Neural cell (in vitro differentiated cells): ENCODE measurements at regions not wholly inside any gene's neighbourhood (a gene's known extent, or its start where the extent isn't known, plus 50 kb on each side); places are given as distances from the start of the nearest gene placed in this dataset.

Source experiments
- H2AFZ ChIP-seq: fragments of 200-600, 300-800 bp; sonication (generic), shearing (Covaris generic); 2 replicates; pipeline ENCODE4 v1.6.0; 2014; ENCODE audit warnings: low read depth, mild to moderate bottlenecking, antibody characterized with exemption, low read length, moderate library complexity
- H3F3A ChIP-seq: fragments of 200-600 bp; shearing (Covaris generic); 2 replicates; pipeline ENCODE4 v1.6.1; 2016; ENCODE audit warnings: mild to moderate bottlenecking, moderate library complexity, mixed read lengths, antibody characterized with exemption, low read length; ENCODE audit not compliant: insufficient read depth, poor library complexity, severe bottlenecking
- H3K27ac ChIP-seq: fragments of 200-600, 300-800 bp; sonication (generic), shearing (Covaris generic); 2 replicates; pipeline ENCODE4 v1.5.1; 2014; ENCODE audit warnings: mild to moderate bottlenecking, low read length, moderate library complexity
- H3K27me3 ChIP-seq: fragments of 300-800, 200-600 bp; sonication (generic), shearing (Covaris generic); 2 replicates; pipeline ENCODE4 v1.6.0; 2014; ENCODE audit warnings: mild to moderate bottlenecking, low read depth, low read length, moderate library complexity; ENCODE audit not compliant: insufficient read depth
- H3K36me3 ChIP-seq: fragments of 300-800, 200-600 bp; sonication (generic), shearing (Covaris generic); 2 replicates; pipeline ENCODE4 v1.5.1; 2014; ENCODE audit warnings: mild to moderate bottlenecking, antibody characterized with exemption, low read length, moderate library complexity; ENCODE audit not compliant: insufficient read depth
- H3K4me2 ChIP-seq: fragments of 300-800, 200-600 bp; sonication (generic), shearing (Covaris generic); 2 replicates; pipeline ENCODE4 v1.6.0; 2014; ENCODE audit warnings: mild to moderate bottlenecking, low read length
- H3K4me3 ChIP-seq: fragments of 300-800, 200-600 bp; sonication (generic), shearing (Covaris generic); 2 replicates; pipeline ENCODE4 v1.5.1; 2014; ENCODE audit warnings: mild to moderate bottlenecking, low read length, moderate library complexity
- H3K79me2 ChIP-seq: fragments of 200-600 bp; shearing (Covaris generic); replicated peaks from 2 replicates; pipeline ENCODE4 v1.6.0; 2014; ENCODE audit warnings: mild to moderate bottlenecking, low read length, moderate library complexity; ENCODE audit not compliant: insufficient read depth
- H3K9ac ChIP-seq: fragments of 300-800, 200-600 bp; sonication (generic), shearing (Covaris generic); 2 replicates; pipeline ENCODE4 v1.6.1; 2016; ENCODE audit warnings: mild to moderate bottlenecking, low read length, mixed read lengths
- H3K9me2 ChIP-seq: fragments of 200-600 bp; shearing (Covaris generic); 2 replicates; pipeline ENCODE4 v1.6.1; 2016; ENCODE audit warnings: mild to moderate bottlenecking, low read length, mixed read lengths; ENCODE audit not compliant: insufficient read depth
- H3K9me3 ChIP-seq: fragments of 200-600, 300-800 bp; sonication (generic), shearing (Covaris generic); 2 replicates; pipeline ENCODE4 v1.6.1; 2016; ENCODE audit warnings: mild to moderate bottlenecking, mixed run types, low read length, moderate library complexity, mixed read lengths
- H4K20me1 ChIP-seq: fragments of 200-600 bp; shearing (Covaris generic); 2 replicates; pipeline ENCODE4 v1.6.1; 2016; ENCODE audit warnings: mild to moderate bottlenecking, mixed run types; ENCODE audit not compliant: insufficient read depth
- CTCF ChIP-seq: fragments of 450-650 bp; IDR thresholded peaks from 2 replicates; pipeline ENCODE4 v1.5.1; 2014; ENCODE audit warnings: antibody characterized with exemption, mild to moderate bottlenecking, moderate library complexity; ENCODE audit not compliant: poor library complexity, severe bottlenecking
- EP300 ChIP-seq: fragments of 450-650 bp; conservative IDR thresholded peaks from 2 replicates; pipeline ENCODE4 v1.6.1; 2014; ENCODE audit warnings: antibody characterized with exemption, mild to moderate bottlenecking, moderate library complexity; ENCODE audit not compliant: poor library complexity, severe bottlenecking
- EZH2 ChIP-seq: fragments of 200-600, 300-800 bp; shearing (Covaris generic), sonication (generic); IDR thresholded peaks from 2 replicates; pipeline ENCODE4 v1.6.1; 2014; ENCODE audit warnings: antibody characterized with exemption, low read length, borderline replicate concordance, mild to moderate bottlenecking; ENCODE audit not compliant: insufficient read depth, poor library complexity, severe bottlenecking
- MXI1 ChIP-seq: fragments of 450-650 bp; conservative IDR thresholded peaks from 2 replicates; pipeline ENCODE4 v1.6.1; 2014; ENCODE audit warnings: antibody characterized with exemption, mild to moderate bottlenecking; ENCODE audit not compliant: poor library complexity, severe bottlenecking
- POLR2AphosphoS5 ChIP-seq: IDR thresholded peaks from 2 replicates; pipeline ENCODE4 v1.6.1; 2012
- RAD21 ChIP-seq: fragments of 450-650 bp; conservative IDR thresholded peaks from 2 replicates; pipeline ENCODE4 v1.6.1; 2014; ENCODE audit warnings: antibody characterized with exemption, mild to moderate bottlenecking, moderate library complexity
- REST ChIP-seq: IDR thresholded peaks from 2 replicates; pipeline ENCODE4 v1.6.1; 2012; ENCODE audit warnings: borderline replicate concordance
- SMC3 ChIP-seq: fragments of 450-650 bp; conservative IDR thresholded peaks from 2 replicates; pipeline ENCODE4 v1.6.1; 2014; ENCODE audit warnings: antibody characterized with exemption, mild to moderate bottlenecking, moderate library complexity; ENCODE audit not compliant: poor library complexity
- TAF1 ChIP-seq: IDR thresholded peaks from 2 replicates; pipeline ENCODE4 v1.6.1; 2012; ENCODE audit warnings: low read depth

DNA sequence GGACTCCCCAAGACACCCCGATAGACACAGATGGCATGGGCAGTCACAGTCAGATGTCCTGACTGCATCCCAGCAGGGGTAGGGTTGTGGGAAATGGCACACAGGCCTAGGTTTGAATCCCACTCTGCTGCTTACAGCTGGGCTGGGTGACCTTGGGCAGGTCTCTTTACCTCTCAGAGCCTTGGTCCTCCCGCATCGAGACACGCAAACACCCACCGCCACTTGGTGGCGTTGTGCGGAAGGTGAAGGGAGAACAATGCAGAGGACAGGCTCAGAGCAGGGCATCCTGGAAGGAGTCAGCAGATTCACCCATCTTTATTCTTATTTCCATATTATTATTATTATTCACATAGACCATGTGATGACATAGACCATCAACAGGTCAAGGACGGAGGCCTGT is 140.5 kb downstream of the MIAT start:
- no peaks in the 10 kb centered on the region for H4K20me1 ChIP-seq
- no peak overlapping the region for H3K4me2 ChIP-seq
- H3K27me3 ChIP-seq = no peaks in the 10 kb centered on the region
- no peak overlapping the region for H3K9ac ChIP-seq
- H3K4me3 ChIP-seq = no peak overlapping the region
- no peaks in the 10 kb centered on the region for H3K9me2 ChIP-seq
- no peak overlapping the region for H3K27ac ChIP-seq
- no peak for TF ChIP-seq SMC3
- no peak for TF ChIP-seq MXI1
- no peak for TF ChIP-seq EP300
- no peak for TF ChIP-seq TAF1
- TF ChIP-seq RAD21 = no peak
- no peaks in the 10 kb centered on the region for H3K36me3 ChIP-seq
- no peaks in the 10 kb centered on the region for H3K9me3 ChIP-seq
- no peaks in the 10 kb centered on the region for H3K79me2 ChIP-seq
- H2AFZ ChIP-seq = no peak overlapping the region
- H3F3A ChIP-seq = no peaks in the 10 kb centered on the region

GRCh38 chr22:26798462-26799065 is 141.2 kb downstream of the MIAT start:
- H3K9me3 ChIP-seq = no peaks in the 10 kb centered on the region
- no peak overlapping the region for H2AFZ ChIP-seq
- H3K9me2 ChIP-seq = no peaks in the 10 kb centered on the region
- H3F3A ChIP-seq = no peaks in the 10 kb centered on the region
- no peaks in the 10 kb centered on the region for H3K27me3 ChIP-seq
- no peak overlapping the region for H3K4me3 ChIP-seq
- H3K9ac ChIP-seq = no peak overlapping the region
- H3K27ac ChIP-seq = no peak overlapping the region
- TF ChIP-seq MXI1 = no peak
- TF ChIP-seq SMC3 = no peak
- no peak for TF ChIP-seq POLR2AphosphoS5
- TF ChIP-seq EP300 = no peak
- no peak for TF ChIP-seq RAD21
- TF ChIP-seq REST = no peak
- TF ChIP-seq EZH2 = no peak
- no peak for TF ChIP-seq CTCF
- TF ChIP-seq TAF1 = no peak
- no peak overlapping the region for H3K4me2 ChIP-seq
- H4K20me1 ChIP-seq = no peaks in the 10 kb centered on the region
- H3K36me3 ChIP-seq = no peaks in the 10 kb centered on the region
- no peaks in the 10 kb centered on the region for H3K79me2 ChIP-seq
